OCI-LY7 (cell line): ENCODE measurements at regions not wholly inside any gene's neighbourhood (a gene's known extent, or its start where the extent isn't known, plus 50 kb on each side); places are given as distances from the start of the nearest gene placed in this dataset.

Experiments used
- EZH2phosphoT487 ChIP-seq: fragments of 200-600 bp; sonication (generic); IDR thresholded peaks from 2 replicates; pipeline ENCODE4 v1.6.1; 2018; ENCODE audit warnings: low read depth, borderline replicate concordance, mild to moderate bottlenecking, mixed run types, antibody characterized with exemption, low read length, moderate library complexity, mixed read lengths
- TF ChIP-seq, protein P1 (sequence below): fragments of 200-600 bp; sonication (generic); conservative IDR thresholded peaks from 2 replicates; pipeline ENCODE4 v1.5.1; 2014; ENCODE audit warnings: mild to moderate bottlenecking, antibody characterized with exemption, low read length, moderate library complexity, mixed read lengths

DNA sequence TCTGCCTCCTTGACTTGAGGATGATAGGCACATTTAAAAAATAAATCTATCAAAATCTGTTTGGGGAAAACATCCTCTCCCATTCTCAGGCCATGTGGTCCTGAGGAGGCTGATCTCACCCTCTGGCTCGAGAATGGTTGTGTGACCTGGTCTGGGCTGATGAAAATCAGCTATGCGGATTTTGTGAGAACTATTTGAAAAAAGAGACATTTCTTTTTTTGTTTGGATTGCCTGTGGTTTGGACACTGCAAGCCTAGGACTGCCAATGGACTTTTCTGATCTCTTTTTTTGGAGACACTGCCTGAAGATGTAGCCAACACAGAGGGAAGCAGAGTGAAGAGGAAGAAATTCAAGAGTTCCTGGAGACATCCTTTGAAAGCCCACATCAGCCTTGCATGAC lies 145.9 kb downstream of the HS3ST3B1 start:
- TF ChIP-seq, protein P1, sequence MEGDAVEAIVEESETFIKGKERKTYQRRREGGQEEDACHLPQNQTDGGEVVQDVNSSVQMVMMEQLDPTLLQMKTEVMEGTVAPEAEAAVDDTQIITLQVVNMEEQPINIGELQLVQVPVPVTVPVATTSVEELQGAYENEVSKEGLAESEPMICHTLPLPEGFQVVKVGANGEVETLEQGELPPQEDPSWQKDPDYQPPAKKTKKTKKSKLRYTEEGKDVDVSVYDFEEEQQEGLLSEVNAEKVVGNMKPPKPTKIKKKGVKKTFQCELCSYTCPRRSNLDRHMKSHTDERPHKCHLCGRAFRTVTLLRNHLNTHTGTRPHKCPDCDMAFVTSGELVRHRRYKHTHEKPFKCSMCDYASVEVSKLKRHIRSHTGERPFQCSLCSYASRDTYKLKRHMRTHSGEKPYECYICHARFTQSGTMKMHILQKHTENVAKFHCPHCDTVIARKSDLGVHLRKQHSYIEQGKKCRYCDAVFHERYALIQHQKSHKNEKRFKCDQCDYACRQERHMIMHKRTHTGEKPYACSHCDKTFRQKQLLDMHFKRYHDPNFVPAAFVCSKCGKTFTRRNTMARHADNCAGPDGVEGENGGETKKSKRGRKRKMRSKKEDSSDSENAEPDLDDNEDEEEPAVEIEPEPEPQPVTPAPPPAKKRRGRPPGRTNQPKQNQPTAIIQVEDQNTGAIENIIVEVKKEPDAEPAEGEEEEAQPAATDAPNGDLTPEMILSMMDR, result no peak
- TF ChIP-seq EZH2phosphoT487, result no peak
